Mesenteric fat pad (tissue), 1 donor: ENCODE measurements at regions not wholly inside any gene's neighbourhood (a gene's known extent, or its start where the extent isn't known, plus 50 kb on each side); places are given as distances from the start of the nearest gene placed in this dataset.
"Not testable (repeated sequence)": the region's sequence is repeated elsewhere in the genome, so short reads cannot be mapped to it uniquely, and the experiment has no call there.

Experiments
- DNase-seq: peaks from one replicate; pipeline ENCODE4 v3.0.0-alpha.2; 2020; ENCODE audit warnings: low spot score
- donor health status: DM: yes; HTN: yes; CAD: no.

DNA sequence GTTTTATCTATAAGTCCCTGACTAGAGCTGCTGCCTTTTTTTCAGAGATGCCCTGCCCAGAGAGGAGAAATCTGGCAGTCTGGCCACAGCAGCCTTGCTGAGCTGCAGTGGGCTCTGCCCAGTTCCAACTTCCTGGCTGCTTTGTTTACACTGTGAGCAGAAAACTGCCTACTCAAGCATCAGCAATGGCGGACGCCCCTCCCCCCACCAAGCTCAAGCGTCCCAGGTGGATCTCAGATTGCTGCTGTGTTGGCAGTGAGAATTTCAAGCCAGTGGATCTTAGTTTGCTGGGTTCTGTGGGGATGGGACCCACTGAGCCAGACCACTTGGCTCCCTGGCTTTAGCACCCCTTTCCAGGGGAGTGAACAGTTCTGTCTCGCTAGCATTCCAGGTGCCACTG is 247.9 kb upstream of the PGRMC2 start:
- DNase-seq, result not testable (repeated sequence)

DNA sequence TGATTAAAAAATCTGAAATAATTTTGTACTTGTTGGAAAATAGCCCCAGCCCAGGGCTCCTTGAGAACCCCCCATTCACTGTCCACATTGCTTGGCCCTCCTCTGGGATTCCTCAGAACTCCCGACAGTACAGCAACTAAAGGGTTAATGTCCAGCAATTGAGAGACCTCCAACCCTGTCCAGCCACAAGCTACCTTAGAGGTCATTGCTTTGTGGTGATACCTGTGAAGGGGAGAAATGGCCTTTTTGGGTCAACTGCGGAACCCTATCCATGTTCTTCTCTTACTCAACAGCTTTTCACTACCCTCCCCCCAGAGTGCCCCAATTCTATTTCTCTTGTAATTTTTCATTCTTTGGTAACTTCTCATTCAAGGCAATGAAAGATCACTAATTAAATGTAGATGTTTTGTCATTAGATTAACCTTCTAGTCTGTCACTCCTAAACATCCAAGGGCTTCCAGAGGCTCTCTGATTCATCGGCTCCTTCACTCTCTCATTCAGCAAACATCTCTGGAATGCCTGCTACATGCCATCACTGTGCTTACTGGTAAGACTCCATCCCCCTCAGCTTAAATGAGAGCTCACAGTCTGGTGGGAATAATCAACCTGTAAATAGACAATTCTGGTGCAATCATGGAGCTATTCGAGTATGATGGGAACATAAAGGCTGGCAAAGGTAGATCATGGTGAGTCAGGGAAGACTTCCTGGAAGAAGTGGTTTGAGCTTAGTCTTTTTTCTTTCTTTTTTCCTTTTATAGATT is 241.4 kb upstream of the PGRMC2 start:
- DNase-seq, result no peak

- no peak for DNase-seq
These were observed 240.4 kb upstream of the PGRMC2 start for GRCh38 chr4:128527946-128528576.

- no peak for DNase-seq
These were observed 239.7 kb upstream of the PGRMC2 start for GRCh38 chr4:128527351-128527750.

- no peak for DNase-seq
These were observed 238.5 kb upstream of the PGRMC2 start for GRCh38 chr4:128525992-128526630.

DNA sequence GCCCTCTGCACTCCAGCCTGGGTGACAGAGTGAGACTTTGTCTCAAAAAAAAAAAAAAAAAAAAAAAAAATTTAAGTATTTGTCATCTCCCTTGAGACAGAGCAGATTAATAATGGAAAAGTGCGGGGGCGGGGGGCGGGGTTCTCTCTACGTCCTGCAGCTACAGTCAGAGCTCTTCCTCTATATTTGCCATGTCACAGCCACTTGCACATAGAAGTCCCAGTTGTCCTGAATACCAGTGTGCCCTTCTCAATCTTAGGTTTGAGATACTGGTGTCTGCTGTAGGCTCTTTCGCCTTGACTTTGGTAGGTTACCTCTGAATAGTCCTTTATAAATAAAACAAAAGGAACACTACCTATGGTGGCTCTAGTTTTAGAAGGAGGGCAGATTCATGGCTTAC is 237.8 kb upstream of the PGRMC2 start:
- no peak for DNase-seq

- no peak for DNase-seq
These were observed 236.7 kb upstream of the PGRMC2 start for GRCh38 chr4:128524311-128524710.

- no peak for DNase-seq
These were observed 234.1 kb upstream of the PGRMC2 start for GRCh38 chr4:128521648-128522111.

GRCh38 chr4:128521156-128521555 is 233.5 kb upstream of the PGRMC2 start:
- no peak for DNase-seq

- no peak for DNase-seq
These were observed 231.7 kb upstream of the PGRMC2 start for GRCh38 chr4:128519163-128519830.

GRCh38 chr4:128517739-128518510 is 230.3 kb upstream of the PGRMC2 start:
- no peak for DNase-seq

DNA sequence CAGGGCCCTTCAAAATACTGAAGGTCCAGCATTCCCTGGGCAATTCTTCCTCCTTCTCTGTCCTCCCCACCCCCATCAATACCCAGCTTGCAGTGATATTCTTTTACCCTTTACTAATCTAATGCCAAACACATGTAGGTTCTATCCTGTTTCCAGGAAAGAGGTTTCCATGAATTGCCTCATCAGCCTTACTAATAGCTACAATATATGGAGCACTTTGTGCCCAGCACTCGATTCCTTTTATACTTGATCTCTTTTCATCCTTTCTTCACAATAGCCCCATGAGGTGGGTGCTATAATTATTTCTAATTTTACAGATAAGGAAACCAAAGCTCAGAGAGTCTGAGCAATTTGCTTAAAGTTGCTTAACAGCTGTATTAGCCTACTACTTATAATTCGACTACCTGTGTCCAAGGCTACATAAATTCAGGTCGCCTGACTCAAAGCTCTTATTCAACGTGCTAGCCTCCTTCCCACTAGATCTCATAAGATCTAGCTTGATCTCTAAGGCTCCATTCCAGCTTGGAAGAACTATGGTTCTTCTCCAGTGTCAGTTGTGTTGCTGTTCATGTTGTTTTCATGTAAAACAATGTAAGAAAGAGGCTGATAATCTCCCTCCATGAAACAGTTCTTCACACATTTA is 229.6 kb upstream of the PGRMC2 start:
- no peak for DNase-seq

DNA sequence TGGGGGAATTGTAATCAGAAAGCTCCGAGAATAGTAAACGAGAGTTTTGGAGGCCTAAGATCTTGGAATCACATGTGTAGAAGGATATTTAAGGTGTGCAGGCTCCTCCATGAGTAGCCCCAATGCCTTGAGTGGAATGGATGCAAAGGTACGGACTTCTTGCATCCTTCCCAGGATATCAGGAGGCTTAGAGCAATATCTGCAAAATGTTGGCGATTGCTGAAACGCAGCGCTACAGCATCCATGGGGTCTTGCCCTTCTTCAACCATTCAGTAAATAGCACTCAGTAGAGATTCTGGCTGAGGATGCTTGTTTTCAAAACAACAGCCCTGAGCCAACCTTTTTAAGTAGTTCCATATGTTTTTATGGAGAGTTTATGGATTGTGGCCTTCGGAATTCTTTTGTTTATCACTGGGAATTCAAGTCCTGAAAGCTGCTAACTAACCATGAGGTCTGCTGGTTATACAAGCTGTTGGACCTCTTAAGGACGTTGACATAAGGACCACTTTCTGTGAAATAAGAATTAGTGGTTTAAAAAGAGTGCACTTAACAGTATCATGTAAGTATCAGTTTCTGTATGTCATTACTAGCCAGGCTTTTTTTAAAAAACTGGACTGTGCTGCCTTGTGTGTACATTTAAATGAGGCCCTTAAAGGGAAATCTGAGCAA is 228.8 kb upstream of the PGRMC2 start:
- no peak for DNase-seq

DNA sequence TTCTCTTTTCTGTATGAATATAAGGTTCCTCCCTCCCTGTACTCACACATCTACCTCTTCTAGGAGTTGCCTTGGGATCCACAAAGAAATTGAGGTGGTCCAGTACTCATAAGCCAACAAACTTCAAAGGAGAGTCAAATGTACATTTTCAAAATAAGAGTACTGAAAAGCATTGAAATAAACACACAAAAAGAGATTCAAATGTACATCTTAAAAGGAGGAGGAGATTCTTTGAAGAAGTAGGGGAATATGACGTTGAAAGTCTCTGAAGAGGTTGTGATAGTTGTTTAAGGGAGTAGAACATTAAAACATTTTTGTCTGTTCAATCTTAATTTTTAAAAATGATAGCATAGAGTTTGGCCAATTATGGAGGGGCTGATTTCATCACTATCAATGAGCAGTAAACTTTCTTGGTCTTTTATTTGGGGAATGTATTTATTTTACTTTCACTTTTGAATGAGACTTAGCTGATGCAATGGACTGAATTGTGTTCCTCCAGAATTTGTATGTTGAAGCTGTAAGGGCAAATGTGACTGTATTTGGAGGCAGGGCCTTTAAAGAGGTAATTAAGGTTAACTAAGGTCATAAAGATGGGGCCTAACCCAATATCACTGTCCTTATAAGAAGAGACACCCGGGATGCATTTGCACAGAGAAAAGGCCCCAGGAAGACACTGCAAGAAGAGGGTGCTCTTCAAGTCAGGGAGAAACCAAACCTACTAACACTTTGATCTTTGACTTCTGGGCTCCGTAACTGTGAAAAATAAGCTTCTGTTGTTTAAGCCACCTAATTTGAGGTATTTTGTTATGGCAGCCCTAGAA is 226.3 kb upstream of the PGRMC2 start:
- DNase-seq, result no peak

- DNase-seq, result no peak
These were observed 225.2 kb upstream of the PGRMC2 start for GRCh38 chr4:128512767-128513322.

DNA sequence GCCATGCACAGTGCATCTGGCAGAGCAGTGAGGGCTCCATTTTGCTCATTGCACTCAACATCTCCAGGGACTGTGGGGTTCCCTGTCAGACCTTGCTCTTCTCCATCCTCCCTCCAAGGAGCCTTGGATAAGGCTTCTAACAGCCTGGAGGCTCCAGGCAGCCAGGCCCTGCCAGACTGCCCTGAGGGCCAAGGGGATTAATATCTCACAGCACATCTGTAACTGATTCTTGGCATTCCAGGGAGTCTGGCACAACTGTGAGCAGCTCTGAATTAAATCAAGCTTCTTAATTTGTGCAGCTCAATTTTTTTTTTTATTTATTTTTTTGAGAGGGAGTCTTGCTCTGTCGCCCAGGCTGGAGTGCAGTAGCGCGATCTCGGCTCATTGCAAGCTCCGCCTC is 224.5 kb upstream of the PGRMC2 start:
- no peak for DNase-seq

DNA sequence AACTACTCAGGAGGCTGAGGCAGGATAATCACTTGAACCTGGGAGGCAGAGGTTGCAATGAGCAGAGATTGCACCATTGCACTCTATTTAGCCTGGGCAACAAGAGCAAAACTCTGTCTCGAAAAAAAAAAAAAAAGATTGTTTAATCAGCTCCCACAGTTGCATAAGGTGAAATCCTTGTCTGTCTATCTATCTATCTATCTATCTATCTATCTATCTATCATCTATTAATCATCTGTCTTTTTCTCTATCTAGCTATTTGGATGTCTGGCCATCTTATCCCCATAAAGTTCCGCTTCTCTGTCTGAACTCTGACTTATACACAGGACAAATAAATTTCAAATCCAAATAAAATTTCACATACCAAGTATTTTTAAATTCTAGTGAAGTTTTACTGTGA is 223.2 kb upstream of the PGRMC2 start:
- DNase-seq, result no peak

- no peak for DNase-seq
These were observed 215.4 kb upstream of the PGRMC2 start for GRCh38 chr4:128502818-128503527.
